ENCODE measurements at regions not wholly inside any gene's neighbourhood (a gene's known extent, or its start where the extent isn't known, plus 50 kb on each side); places are given as distances from the start of the nearest gene placed in this dataset.

DNA sequence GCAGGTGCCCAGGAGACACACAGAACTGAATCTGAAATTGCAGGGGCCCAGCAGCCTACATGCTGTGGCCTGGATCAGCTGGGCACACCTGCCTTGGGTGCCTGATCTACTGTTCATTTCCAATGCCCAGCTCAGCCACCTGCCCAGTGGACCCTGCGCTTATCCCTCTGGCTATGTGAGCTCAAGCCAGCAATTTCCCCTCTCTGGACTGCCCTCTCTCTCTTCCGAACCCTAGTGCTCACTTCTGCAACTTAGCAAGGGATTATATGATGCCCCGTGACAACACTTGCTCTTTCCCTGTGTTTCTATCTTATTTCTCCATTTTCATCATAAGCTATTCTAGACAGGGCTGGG is 276.0 kb downstream of the UACA start:
- Histone ChIP-seq H2AFZ (ENCODE audit: low read depth, low read length) (no peak overlapping the region), H3K4me3 (no peak overlapping the region), H3K27me3 (ENCODE audit: control insufficient read depth in 2 of 2, insufficient read depth in 2 of 2, low read length in 2 of 2) (peaks cover 16 to 42% of the 10 kb centered on the region in 2 experiments; a peak in 4 of 5 replicates), H3K9me1 (ENCODE audit: control insufficient read depth, insufficient read depth, low read length) (no peaks in the 10 kb centered on the region), H3K79me2 (ENCODE audit: control insufficient read depth, insufficient read depth, low read length) (no peaks in the 10 kb centered on the region), H3K9me3 (replicated peaks; ENCODE audit: control insufficient read depth, insufficient read depth, low read depth, low read length) (no peaks in the 10 kb centered on the region), H3K9ac (ENCODE audit: insufficient read depth in 1 of 2, low read depth in 2 of 2, low read length in 2 of 2) (no peak overlapping the region), H3K4me1 (replicated peaks in 1 of 2; ENCODE audit: control insufficient read depth in 2 of 2, insufficient read depth in 2 of 2, low read length in 2 of 2) (peaks cover 0 to under 1% of the 10 kb centered on the region in 2 experiments; a peak in 3 of 5 replicates), H3K27ac (ENCODE audit: extremely low read depth, low read depth, low read length) (no peak overlapping the region), H4K20me1 (replicated peaks; ENCODE audit: control insufficient read depth, insufficient read depth, low read length) (no peaks in the 10 kb centered on the region; the same call in none of the 2 replicates), H3K36me3 (ENCODE audit: control insufficient read depth, insufficient read depth, low read length) (no peaks in the 10 kb centered on the region), H3K4me2 (ENCODE audit: insufficient read depth, low read length) (no peak overlapping the region)
- TF ChIP-seq CC2D1A (IDR thresholded peaks at IDR 0.05) (no peak), XRCC3 (IDR thresholded peaks at IDR 0.05) (no peak), ZNF133 (CRISPR knock-in tag; IDR thresholded peaks at IDR 0.05) (no peak), MED1 (CRISPR knock-in tag; IDR thresholded peaks at IDR 0.05; ENCODE audit: borderline replicate concordance) (no peak)
- FAIRE-seq = no peak
- ChIA-PET CTCF (ENCODE audit: low intra/inter-chr PET ratio) (interaction anchor here (1.3 kb wide), 1 partner anchor 1009 kb away, joined by 9 read pairs; no protein-coding TSS in a partner anchor), POLR2A (no interaction called here)
- DNase-seq (ENCODE audit: extremely low read depth in 1 of 4, low spot score in 3 of 4) = no peak
- in situ Hi-C loops (cut with MboI) (loop anchor here (10.0 to 25.0 kb wide), 2 partner anchors 750 to 1013 kb away; no protein-coding TSS in a partner anchor), intact Hi-C loops (cut with micrococcal nuclease) (loop anchor here (5.0 to 10.0 kb wide), 2 partner anchors 223 to 765 kb away; no protein-coding TSS in a partner anchor)
- no TSS peak for BruUV-seq (replicated peaks)
- ATAC-seq = no peak
- WGBS (ENCODE audit: insufficient coverage, low coverage, missing lambda C conversion rate) = 30% methylated on average over 3 of the region's 3 CpGs

DNA sequence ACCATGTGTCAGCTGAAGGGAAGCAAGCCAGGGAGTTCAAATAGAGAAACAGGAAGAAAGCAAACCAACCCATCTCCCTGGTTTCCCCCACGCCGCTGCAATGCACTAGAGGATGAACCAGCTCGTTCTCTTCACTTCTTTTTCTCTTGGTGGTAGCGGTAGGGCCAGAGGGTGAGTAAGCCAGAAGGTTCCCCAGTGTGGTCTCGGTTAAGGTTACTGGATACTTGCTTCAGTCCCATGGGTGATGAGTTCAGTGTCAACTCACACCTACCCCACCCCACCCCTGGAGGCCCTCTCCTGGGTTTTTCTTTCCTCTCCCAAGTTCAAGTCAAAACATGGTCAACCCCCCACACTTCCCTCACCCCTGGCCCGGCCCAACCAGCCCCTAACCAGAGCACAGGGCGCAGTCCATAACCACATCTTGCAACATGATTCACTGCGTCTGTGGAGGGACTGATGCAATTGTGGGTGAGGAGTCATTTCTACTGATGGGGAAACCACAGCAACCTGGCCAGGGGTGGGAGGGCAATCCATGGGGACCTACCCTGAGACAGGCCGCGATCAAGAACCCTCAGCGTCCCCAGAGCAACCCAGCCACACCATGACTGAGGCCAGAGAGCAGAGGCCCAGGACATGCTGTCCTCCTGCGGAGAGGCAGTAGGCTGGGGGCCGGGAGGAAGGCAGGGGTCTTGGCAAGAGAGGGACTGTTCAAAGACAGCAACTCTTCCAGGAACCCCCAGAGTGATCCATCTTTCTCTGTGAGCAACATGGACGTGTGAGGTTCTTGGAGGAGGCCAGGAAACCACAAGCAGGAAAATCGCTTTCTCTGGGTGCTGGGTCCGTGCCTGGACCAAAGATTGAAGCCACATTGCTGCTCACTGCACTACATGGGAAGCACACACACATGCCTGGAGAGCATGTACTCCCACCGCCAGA is 276.6 kb downstream of the UACA start:
- POLR2A ChIA-PET = no interaction called here
- DNase-seq (ENCODE audit: extremely low read depth in 1 of 4, low spot score in 3 of 4) (no peak), FAIRE-seq (no peak), ATAC-seq (no peak)
- H3K27me3 ChIP-seq (ENCODE audit: control insufficient read depth in 2 of 2, insufficient read depth in 2 of 2, low read length in 2 of 2) = peaks cover 15 to 37% of the 10 kb centered on the region in 2 experiments; a peak in 4 of 5 replicates
- intact Hi-C loops (cut with micrococcal nuclease) = loop anchor here (5.0 to 10.0 kb wide), 2 partner anchors 222 to 764 kb away; no protein-coding TSS in a partner anchor
- no peak overlapping the region for H2AFZ ChIP-seq (ENCODE audit: low read depth, low read length)
- TF ChIP-seq MCM3 (IDR thresholded peaks at IDR 0.05) = no peak
- no peak for TF ChIP-seq PHTF2 (CRISPR knock-in tag; IDR thresholded peaks at IDR 0.05)
- no peak for TF ChIP-seq NR2C2 (CRISPR knock-in tag; IDR thresholded peaks at IDR 0.05)
- peak; percentile 18; the same call in 1 of the 2 replicates for TF ChIP-seq NR2C2 (tag; IDR thresholded peaks at IDR 0.05)
- no peak for TF ChIP-seq CEBPG (CRISPR knock-in tag; IDR thresholded peaks at IDR 0.05)
- TF ChIP-seq CEBPG (tag; conservative IDR thresholded peaks at IDR 0.05 in 1 of 2, IDR thresholded peaks at IDR 0.05 in 1 of 2) = peak; percentile 34 to 79
- H3K4me2 ChIP-seq (ENCODE audit: insufficient read depth, low read length) = no peak overlapping the region
- 7% methylated on average over 12 of the region's 17 CpGs for WGBS (ENCODE audit: insufficient coverage, low coverage, missing lambda C conversion rate)
- no TSS peak for BruUV-seq (replicated peaks)
- CTCF ChIA-PET (ENCODE audit: low intra/inter-chr PET ratio) = no interaction called here
- H3K4me3 ChIP-seq = no peak overlapping the region
- no peaks in the 10 kb centered on the region for H3K36me3 ChIP-seq (ENCODE audit: control insufficient read depth, insufficient read depth, low read length)
- H3K4me1 ChIP-seq (replicated peaks in 1 of 2; ENCODE audit: control insufficient read depth in 2 of 2, insufficient read depth in 2 of 2, low read length in 2 of 2) = no peaks in the 10 kb centered on the region; a peak in 1 of 5 replicates
- H3K9me3 ChIP-seq (replicated peaks; ENCODE audit: control insufficient read depth, insufficient read depth, low read depth, low read length) = no peaks in the 10 kb centered on the region
- no peaks in the 10 kb centered on the region for H3K79me2 ChIP-seq (ENCODE audit: control insufficient read depth, insufficient read depth, low read length)
- H4K20me1 ChIP-seq (replicated peaks; ENCODE audit: control insufficient read depth, insufficient read depth, low read length) = no peaks in the 10 kb centered on the region; the same call in none of the 2 replicates
- H3K9ac ChIP-seq (ENCODE audit: insufficient read depth in 1 of 2, low read depth in 2 of 2, low read length in 2 of 2) = no peak overlapping the region
- in situ Hi-C loops (cut with MboI) = loop anchor here (10.0 to 25.0 kb wide), 2 partner anchors 749 to 1012 kb away; no protein-coding TSS in a partner anchor
- no peak overlapping the region for H3K27ac ChIP-seq (ENCODE audit: extremely low read depth, low read depth, low read length)
- H3K9me1 ChIP-seq (ENCODE audit: control insufficient read depth, insufficient read depth, low read length) = no peaks in the 10 kb centered on the region
